ENCODE measurements at regions not wholly inside any gene's neighbourhood (a gene's known extent, or its start where the extent isn't known, plus 50 kb on each side); places are given as distances from the start of the nearest gene placed in this dataset.

DNA sequence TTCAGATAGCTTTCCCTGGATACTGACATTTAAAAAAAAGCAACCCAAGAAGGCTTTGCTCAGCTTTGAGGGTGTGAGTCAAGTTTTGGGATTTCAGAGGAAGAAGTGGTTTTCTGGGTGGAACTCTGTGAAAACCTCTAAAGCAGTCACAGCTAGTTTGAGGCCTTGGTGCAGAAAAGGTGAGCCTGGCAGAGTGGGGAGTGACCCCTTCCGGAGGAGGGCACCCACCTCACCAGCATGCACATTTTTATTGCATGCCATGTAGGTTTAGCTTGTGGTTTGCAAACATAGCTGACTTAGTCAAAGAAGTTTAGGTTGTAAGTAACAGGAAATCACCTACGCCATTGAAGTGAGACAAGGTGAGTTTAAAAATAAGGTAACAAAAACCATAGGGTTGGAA lies 146.8 kb upstream of the PMEPA1 start:
- H3K18ac ChIP-seq (ENCODE audit: low read depth, low read length), result no peak overlapping the region
- in situ Hi-C loops (cut with MboI; ENCODE audit: low sequenced_read_pairs), result no loop called here
- no peaks in the 10 kb centered on the region for H3K9me1 ChIP-seq (ENCODE audit: insufficient read depth, low read length)
- no CpG with 5 or more reads among the region's 2 CpGs for WGBS, 2 experiments (ENCODE audit: extremely low coverage in 2 of 2, insufficient read length in 1 of 2)
- ATAC-seq (ENCODE audit: low read depth), result no peak
- CTCF ChIA-PET, result no interaction called here
- BruUV-seq (replicated peaks), result no TSS peak
- no peaks in the 10 kb centered on the region for H3K4me1 ChIP-seq (ENCODE audit: control insufficient read depth, insufficient read depth, low read length)
- intact Hi-C loops (cut with micrococcal nuclease), result no loop called here
- POLR2A ChIA-PET (ENCODE audit: unreplicated experiment), result no interaction called here
- H3K9me3 ChIP-seq (ENCODE audit: control insufficient read depth, insufficient read depth, low read length), result no peaks in the 10 kb centered on the region
- no peak overlapping the region for H3K23ac ChIP-seq (ENCODE audit: low read depth, low read length)
- H2AK9ac ChIP-seq (replicated peaks; ENCODE audit: low read depth, low read length, poor library complexity), result no peak overlapping the region
- no peak overlapping the region for H2BK5ac ChIP-seq (ENCODE audit: low read depth, low read length, poor library complexity, severe bottlenecking)
- H3K79me1 ChIP-seq (ENCODE audit: low read depth in 1 of 2, low read length in 2 of 2), result no peaks in the 10 kb centered on the region
- H3K27me3 ChIP-seq (ENCODE audit: control insufficient read depth, insufficient read depth, low read length), result no peaks in the 10 kb centered on the region; the same call in 1 of the 2 replicates
- H4K5ac ChIP-seq (ENCODE audit: low read depth, low read length), result no peak overlapping the region
- no peak overlapping the region for H4K8ac ChIP-seq (ENCODE audit: low read depth in 2 of 2, low read length in 2 of 2)
- no peak overlapping the region for H3K4ac ChIP-seq (ENCODE audit: low read depth, low read length)
- TF ChIP-seq, protein P1, sequence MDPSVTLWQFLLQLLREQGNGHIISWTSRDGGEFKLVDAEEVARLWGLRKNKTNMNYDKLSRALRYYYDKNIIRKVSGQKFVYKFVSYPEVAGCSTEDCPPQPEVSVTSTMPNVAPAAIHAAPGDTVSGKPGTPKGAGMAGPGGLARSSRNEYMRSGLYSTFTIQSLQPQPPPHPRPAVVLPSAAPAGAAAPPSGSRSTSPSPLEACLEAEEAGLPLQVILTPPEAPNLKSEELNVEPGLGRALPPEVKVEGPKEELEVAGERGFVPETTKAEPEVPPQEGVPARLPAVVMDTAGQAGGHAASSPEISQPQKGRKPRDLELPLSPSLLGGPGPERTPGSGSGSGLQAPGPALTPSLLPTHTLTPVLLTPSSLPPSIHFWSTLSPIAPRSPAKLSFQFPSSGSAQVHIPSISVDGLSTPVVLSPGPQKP (IDR thresholded peaks at IDR 0.05; ENCODE audit: borderline replicate concordance, low read depth, low read length), result no peak
- TF ChIP-seq POLR2A (IDR thresholded peaks at IDR 0.05; ENCODE audit: low read depth, low read length), result no peak
- TF ChIP-seq BHLHE40 (IDR thresholded peaks at IDR 0.05; ENCODE audit: low read depth, low read length), result no peak
- TF ChIP-seq, protein P2, sequence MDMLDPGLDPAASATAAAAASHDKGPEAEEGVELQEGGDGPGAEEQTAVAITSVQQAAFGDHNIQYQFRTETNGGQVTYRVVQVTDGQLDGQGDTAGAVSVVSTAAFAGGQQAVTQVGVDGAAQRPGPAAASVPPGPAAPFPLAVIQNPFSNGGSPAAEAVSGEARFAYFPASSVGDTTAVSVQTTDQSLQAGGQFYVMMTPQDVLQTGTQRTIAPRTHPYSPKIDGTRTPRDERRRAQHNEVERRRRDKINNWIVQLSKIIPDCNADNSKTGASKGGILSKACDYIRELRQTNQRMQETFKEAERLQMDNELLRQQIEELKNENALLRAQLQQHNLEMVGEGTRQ (IDR thresholded peaks at IDR 0.05; ENCODE audit: low read depth, low read length), result no peak
- no peak for TF ChIP-seq RFX5 (IDR thresholded peaks at IDR 0.05; ENCODE audit: low read depth, low read length)
- no peak overlapping the region for H3K56ac ChIP-seq (ENCODE audit: extremely low read depth, insufficient read depth, low read length)
- no peaks in the 10 kb centered on the region for H4K20me1 ChIP-seq (ENCODE audit: insufficient read depth, low read length)
- H2BK20ac ChIP-seq (ENCODE audit: low read depth, low read length), result no peak overlapping the region
- H2BK120ac ChIP-seq (ENCODE audit: low read depth, low read length), result no peak overlapping the region
- H3K36me3 ChIP-seq (ENCODE audit: control insufficient read depth, insufficient read depth, low read length), result no peaks in the 10 kb centered on the region
- no peak overlapping the region for H3K4me2 ChIP-seq (ENCODE audit: low read depth, low read length)
- H3K14ac ChIP-seq (replicated peaks; ENCODE audit: low read depth, low read length), result no peak overlapping the region
- no peak overlapping the region for H2AFZ ChIP-seq (replicated peaks; ENCODE audit: low read length, poor library complexity)
- no peak overlapping the region for H4K91ac ChIP-seq (ENCODE audit: insufficient read depth, low read depth, low read length)
- dilution Hi-C loops (cut with HindIII; ENCODE audit: low sequenced_read_pairs, unreplicated experiment), result no loop called here
- no peak overlapping the region for H2BK15ac ChIP-seq (ENCODE audit: low read depth, low read length)
- no peak overlapping the region for H2AK5ac ChIP-seq (ENCODE audit: low read depth, low read length)
- DNase-seq, result no peak
- no peak overlapping the region for H3K4me3 ChIP-seq (ENCODE audit: insufficient read depth, low read depth, low read length)
- no peak overlapping the region for H3K9ac ChIP-seq (ENCODE audit: low read depth, low read length)
- H3K27ac ChIP-seq (ENCODE audit: insufficient read depth, low read length), result no peak overlapping the region

All from IMR-90 (cell line).